HG03457 (cell line): ENCODE measurements at regions not wholly inside any gene's neighbourhood (a gene's known extent, or its start where the extent isn't known, plus 50 kb on each side); places are given as distances from the start of the nearest gene placed in this dataset.
"Not testable (repeated sequence)": the region's sequence is repeated elsewhere in the genome, so short reads cannot be mapped to it uniquely, and the experiment has no call there.

ENCODE experiments used
- ATAC-seq: cut with Tn5 transposase; IDR thresholded peaks from one replicate; pipeline ENCODE4 v1.9.1; 2021; ENCODE audit warnings: moderate number of reproducible peaks; ENCODE audit not compliant: unreplicated experiment

DNA sequence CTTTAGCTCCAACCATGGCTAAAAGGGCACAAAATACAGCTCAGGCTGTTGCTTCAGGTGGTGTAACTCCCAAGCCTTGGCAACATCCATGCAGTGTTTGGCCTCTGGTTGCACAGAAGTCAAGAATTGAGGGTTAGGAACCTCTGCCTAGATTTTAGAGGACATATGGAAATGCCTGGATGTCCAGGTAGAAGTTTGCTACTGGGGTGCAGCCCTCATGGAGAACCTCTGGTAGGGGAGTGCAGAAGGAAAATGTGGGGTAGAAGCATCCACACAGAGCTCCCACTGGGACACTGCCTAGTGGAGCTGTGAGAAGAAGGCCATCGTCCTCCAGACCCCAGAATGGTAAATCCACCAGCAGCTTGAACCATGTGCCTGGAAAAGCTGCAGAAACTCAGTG is 1453.8 kb upstream of the EYS start:
- ATAC-seq = no peak

DNA sequence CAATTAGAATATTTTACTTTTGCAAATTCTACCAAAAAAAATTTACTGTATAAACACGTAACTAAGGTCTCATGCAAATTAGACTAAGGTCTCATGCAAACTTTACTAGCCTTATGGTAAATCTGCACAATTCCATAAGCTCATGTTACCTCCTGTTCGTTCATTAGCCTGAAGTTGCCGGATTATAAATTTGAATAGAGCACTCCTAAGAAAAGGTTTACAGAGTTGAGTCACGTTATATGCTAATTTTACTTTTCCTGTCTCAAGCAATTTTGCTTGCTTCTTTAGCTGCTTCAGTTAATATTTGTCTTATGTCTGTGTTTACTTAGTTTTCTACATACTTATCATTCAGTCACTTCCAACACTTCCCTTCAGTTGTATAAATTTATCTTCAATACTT is 1434.0 kb upstream of the EYS start:
- ATAC-seq = no peak

DNA sequence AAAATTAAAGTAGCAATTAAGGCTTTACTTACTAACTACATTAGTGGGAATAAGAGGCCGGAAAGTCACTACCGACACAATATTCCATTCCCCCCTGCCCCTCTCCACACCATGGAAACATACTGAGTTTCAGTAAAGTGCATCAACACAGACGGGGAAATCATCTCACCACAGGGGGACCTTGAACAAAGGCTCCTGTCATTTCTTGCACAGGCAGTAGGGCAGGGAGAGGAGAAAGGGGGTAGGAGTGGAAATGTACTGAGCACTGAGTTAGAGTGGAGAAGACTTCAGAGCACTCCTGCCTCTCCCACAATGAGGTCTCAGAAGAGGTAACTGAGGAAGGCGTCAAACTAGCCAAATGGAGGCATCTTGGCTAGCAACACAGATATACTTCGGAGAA is 1426.9 kb upstream of the EYS start:
- ATAC-seq = no peak

DNA sequence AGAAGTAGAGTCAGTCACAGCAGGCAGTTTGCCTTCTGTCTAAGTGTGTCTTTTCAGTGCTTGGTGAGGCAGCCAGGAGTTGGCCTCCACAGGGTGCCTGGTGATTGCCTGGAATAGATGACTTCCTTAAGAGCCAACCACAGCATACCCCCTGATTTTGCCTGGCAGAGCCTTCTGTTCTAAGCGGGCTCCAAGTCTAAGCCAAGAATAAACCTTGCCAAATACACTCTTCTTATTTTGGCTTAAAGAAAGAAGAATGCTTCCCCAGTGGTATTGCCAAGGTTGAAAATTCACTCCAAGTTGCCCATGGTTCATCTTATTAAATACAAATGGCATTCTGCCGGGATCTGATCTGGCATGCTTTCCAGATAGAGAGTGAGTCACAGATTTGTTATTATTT is 1424.8 kb upstream of the EYS start:
- no peak for ATAC-seq

DNA sequence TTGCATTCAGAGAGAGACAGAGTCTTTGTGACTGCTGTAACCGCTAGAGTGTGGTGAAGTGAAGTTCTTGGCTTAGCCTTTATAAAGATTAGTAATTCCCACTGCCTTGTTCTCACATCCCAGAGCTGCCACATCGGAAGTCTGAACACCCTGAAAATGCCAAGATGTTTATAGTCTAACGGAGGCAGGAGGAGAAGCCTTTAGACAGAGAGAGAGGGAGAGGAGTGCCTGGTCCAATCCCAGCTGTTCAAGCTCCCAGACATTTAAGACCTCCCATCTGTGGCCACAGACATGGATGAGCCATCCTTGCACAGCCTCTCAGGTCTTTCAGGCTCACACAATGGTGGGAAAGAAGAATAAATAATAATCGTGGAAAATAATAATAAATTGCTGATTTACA is 1422.8 kb upstream of the EYS start:
- no peak for ATAC-seq

DNA sequence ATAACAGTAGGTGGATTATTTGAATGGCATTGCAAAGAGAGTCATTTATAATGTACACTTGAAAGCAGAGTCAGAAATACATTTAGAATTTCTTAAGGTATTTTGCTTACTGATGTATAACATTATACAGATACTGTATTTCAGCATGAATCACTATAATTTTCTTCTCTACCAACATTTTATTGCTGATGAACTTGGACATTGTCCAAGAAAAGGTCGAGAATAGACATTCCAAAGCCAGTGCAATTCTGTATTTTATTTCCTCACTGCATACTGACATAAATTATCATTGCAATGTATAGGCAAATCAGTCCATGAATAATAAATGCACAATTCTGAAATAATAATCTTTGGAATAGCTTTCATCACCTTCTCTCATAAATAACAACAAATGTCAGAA is 1420.0 kb upstream of the EYS start:
- ATAC-seq = no peak

DNA sequence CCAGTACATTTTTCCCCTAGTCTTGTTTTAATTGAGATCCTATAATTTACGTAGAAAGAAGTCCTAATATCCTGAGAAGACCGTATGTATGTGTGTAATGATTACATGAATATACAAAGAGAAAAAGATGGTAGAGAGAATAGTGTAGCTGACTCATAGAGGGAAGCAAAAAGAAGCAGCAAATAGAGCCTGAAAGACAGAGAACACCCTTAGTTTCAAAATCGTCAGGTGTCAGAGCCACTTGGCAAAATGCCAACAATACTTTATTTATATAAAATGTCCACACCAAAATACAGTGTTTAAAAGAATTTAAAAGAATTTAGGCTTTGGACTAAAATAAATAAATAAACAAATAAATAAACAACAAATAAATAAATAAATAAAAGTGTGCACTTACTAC is 1414.1 kb upstream of the EYS start:
- ATAC-seq = no peak

DNA sequence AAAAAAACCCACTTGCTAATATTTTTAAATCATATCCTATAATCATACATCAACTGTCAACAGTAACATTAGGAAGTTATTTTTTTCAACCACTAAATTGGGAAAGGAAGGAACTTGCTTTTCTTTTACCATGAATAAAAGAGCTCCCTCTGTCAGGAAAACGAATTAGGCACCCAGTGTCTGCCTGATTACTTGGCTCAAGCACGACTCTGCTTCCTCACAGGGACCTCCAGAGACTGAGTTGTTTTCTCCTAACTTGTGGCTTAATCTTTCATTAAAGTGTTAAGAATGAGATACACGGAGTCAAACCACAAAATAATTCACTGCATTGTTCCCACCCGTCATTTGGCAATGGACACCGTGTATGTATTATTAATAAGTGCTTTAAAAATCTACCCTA is 1405.1 kb upstream of the EYS start:
- no peak for ATAC-seq

DNA sequence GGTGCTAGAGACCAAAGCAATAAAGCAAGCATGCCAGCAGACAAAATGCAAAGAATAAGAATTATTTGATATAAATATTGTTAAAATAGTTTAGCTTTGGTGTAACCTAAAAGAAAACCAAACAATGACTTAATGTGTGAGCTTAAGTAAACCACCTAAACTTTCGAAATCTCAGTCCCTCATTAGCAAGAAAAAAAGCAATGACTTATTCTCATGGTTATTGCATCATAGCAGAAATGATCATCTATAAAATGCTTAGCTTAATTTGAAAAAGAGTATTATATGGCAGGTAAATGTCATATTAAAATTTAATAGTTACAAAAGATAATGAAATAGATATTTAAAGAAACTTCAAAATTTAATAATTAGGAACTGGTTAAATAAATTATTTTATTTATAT is 1395.7 kb upstream of the EYS start:
- no peak for ATAC-seq

DNA sequence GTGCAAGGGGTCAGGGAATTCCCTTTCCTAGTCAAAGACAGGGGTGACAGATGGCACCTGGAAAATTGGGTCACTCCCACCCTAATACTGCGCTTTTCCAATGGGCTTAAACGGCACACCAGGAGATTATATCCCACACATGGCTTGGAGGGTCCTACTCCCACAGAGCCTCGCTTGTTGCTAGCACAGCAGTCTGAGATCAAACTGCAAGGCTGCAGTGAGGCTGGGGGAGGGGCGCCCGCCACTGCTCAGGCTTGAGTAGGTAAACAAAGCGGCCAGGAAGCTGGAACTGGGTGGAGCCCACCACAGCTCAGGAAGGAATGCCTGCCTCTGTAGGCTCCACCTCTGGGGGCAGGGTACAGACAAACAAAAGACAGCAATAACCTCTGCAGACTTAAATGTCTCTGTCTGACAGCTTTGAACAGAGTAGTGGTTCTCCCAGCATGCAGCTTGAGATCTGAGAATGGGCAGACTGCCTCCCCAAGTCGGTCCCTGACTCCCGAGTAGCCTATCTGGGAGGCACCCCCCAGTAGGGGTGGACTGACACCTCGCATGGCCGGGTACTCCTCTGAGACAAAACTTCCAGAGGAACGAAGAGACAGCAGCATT is 1388.7 kb upstream of the EYS start:
- ATAC-seq = not testable (repeated sequence)

DNA sequence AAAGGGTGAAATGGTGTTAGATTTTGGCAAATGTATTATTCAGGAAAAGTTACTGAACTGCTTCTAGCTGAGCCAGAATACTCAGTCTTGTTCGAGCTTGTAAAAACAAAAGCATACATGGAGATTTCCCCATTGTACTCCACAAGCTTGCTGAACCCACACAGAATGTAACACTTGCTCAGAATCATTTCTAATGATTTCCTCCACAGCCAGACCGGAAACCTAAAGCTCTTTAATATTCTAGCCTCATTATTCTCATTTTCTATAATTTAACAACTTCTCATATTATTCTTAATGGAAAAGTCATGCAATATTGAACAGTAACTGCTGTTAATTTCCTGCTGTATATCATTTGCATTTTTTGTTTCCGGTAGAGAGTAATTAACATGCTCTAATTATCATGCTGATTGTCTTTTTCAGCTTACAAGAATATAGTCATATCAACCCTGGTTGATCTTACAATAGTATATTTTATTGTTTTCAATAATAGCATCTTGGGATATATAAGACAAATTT is 1387.5 kb upstream of the EYS start:
- ATAC-seq = no peak

DNA sequence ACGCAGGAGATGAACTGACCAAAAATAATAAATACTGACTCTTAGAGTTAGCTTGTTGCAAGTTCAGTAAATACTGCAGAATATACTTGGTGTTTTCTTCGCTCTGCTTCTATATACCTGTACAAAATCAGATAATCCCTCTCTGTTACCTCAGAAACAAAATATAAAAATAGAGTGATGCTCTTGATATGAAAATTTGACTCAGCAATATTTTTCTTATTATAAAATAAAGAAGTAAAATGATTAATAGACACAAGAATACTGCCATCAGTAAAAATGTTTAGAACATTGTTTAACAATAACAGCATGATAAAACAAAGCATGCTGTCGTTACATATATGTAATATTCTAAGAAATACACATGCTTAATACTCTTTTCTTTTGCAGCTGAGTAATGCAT is 1366.9 kb upstream of the EYS start:
- no peak for ATAC-seq

DNA sequence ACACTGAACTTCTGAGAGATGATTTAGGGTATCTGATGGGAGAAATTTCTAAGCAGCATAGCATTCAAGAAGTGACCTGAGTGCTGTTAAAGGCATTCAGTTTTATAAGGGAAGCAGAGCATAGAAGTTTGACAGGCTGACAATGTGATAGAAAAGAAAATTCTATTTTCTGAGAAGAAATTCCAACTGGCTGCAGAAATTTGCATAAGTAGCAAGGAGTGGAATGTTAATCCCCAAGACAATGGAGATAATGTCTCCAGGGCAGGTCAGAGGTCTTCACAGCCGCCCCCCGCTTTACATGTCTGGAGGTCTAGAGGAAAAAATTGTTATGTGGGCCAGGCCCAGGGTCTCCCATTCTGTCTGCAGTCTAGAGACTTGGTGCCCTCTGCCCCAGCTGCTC is 1361.8 kb upstream of the EYS start:
- no peak for ATAC-seq

DNA sequence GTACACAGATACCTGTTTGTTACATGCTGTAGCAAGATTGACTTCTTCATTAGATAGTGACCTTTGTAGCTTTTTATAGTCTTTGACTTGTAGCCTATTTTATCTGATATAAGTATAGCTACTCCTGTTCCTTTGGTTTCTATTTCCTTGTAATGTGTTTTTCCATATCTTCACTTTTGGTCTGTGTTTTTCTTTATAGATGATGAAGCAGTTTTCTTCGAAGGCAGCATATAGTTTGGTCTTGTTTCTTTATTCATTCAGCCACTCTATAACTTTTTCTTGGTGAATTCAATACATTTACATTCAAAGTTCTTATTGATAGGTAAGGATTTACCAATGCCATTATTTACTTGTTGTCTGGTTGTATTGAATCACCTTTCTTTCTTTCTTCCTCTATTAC is 1357.3 kb upstream of the EYS start:
- no peak for ATAC-seq

DNA sequence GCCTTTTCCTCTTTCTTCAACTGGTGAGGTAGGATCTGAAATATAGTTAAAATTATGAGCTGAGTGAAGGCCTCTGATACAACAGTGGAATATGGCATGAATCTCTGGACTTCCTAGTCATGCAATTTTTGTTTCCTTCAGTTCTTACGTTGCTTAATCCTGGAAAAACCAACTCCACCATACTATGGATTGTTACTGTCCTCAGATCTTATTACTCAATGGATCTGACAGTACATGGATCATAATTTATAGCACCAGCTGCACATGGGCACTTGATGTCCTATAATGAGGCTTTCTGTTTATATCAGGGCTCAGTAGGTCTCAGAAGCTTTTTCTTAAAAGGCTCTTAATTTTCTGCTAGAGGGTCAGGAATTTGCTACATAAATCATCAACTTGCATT is 1341.0 kb upstream of the EYS start:
- no peak for ATAC-seq

DNA sequence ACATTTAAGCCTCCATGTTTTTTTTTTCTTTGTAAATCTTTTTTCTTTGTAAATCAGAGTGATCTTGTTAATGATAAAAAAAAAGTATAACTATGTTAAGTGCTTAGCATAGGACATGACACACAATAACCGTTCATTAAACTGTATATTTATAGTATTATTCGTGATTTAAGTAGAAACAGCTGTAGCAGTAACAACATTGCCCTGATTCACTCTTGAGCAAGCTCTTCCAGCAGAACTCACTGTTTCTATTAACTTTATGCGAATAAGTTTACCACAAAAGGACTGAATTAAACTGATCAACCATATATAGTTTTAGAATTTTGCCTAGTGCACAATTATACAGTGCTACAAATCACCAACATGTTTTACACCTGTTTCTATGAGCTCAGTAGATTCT is 1338.0 kb upstream of the EYS start:
- no peak for ATAC-seq

DNA sequence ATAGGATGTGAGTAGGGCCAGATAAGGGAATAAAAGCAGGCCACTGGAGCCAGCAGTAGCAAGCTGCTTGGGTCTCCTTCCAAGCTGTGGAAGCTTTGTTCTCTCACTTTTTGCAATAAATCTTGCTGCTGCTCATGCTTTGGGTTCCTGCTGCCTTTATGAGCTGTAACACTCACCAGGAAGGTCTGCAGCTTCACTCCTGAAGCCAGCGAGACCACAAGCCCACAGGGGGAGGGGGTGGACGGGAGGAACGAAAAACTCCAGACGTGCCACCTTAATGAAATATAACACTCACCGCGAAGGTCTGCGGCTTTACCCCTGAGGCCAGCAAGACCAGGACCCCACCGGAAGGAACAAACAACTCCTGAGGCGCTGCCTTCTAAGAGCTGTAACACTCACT is 1324.4 kb upstream of the EYS start:
- no peak for ATAC-seq

DNA sequence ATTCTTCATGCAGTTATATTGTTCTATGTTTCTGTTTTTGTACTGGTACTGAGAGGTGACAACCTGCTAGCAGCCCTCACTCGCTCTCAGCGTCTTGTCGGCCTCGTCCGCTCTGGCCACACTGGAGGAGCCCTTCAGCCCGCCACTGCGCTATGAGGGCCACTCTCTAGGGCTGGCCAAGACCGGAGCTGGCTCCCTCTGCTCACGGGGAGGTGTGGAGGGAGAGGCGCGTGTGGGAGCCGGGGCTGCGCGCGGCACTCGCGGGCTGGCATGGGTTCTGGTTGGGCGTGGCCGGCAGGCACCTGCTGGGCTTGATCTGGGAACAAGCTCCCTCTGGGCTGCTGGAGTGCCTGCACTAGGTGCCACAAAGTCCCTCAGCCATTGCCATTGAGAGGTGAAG is 1323.8 kb upstream of the EYS start:
- no peak for ATAC-seq

DNA sequence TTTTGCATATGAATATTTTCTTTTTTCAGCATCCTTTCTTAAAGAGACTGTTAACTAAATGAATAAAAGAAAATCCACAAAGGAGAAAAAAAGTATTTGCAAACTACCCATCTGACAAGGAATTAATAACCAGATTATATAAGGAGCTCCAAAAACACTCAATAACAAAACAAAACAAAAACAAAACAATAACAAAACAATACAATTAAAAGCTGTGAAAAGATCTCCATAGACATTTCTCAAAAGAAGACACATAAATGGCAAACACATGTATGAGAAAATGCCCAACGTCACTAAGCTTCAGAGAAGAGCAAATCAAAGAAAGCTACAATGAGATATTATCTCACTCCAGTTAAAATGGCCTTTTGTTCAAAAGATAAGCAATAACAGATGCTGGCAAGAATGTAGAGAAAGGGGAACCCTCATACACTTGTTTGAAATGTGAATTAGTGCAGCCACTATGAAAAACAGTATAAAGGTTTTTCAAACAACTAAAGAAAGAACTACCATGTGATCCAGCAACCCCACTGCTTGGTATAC is 1310.0 kb upstream of the EYS start:
- no peak for ATAC-seq

DNA sequence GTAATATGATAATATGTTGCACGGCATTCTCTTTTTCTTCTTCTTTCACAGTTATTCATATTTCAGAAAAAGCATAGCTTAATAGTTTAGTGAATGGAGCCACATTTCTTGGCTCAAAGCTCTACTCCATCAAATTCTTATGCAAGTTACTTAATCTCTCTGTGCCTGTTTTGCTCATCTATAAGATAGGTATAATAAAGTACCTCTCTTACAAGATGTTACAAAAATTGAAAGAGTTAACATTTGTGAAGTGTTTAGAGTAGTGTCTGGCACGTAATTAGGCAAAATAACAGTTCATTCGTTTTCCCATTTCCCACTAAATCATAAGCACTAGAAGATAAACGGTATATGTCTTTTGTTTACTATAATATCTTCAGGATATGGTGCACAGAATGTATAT is 1304.4 kb upstream of the EYS start:
- no peak for ATAC-seq

DNA sequence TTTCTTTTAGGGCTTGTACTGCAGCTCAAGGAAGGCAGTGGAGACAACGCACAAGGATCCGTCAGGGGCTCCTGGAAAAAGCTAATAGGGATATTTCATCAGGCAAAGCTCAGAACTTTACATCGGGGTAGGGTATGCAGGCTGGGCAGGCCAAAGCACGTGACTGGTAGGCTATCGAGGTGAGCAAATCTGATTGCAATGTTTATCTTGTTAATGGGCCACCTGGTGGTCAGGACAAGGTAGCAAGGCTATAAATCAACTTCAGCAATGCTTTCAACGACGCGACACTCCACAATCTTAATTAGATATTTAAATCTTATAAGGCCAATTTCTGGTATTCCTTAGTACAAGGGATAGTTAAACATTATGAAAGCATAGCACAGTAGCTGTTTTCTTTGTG is 1302.8 kb upstream of the EYS start:
- ATAC-seq = no peak

DNA sequence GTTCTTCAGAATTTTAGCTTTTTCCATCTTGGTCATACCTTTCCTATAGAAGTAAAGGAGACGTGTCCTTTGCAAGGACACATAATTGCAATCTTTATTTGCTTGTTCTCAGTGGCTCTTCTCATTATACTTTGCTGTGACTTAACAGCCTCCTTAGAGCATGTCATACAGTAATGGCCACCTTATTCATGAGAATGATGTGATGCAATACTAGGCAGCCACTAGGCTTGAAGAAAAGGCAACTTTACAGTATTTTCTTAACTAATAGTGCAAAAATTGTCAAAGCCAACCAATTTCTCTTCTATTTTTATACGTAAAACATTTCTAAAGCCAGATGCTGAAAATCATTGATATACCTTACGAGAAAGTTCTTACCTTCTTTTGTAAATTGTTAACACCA is 1296.8 kb upstream of the EYS start:
- ATAC-seq = no peak

DNA sequence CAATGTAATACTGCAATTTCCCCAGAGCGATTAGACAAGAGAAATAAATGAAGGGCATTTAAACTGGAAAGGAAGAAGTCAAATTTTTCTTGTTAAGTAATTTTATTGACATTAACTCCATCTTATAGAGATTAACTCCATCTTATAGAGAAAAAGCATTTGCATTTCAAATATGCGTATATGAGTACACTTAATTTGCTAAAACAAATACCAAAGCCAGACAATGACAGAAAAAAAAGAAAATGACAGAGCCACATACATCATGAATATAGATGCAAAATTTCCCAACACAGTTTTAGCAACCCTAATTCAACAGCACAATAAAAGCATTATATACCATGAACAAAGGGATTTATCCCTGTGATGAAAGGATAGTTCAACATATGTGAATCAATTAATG is 1293.1 kb upstream of the EYS start:
- no peak for ATAC-seq
